GM21360 (cell line): ENCODE measurements at regions not wholly inside any gene's neighbourhood (a gene's known extent, or its start where the extent isn't known, plus 50 kb on each side); places are given as distances from the start of the nearest gene placed in this dataset.
"Not testable (repeated sequence)": the region's sequence is repeated elsewhere in the genome, so short reads cannot be mapped to it uniquely, and the experiment has no call there.

ENCODE experiments used
- ATAC-seq: cut with Tn5 transposase; IDR thresholded peaks from one replicate; pipeline ENCODE4 v1.9.1; 2021; ENCODE audit warnings: mild to moderate bottlenecking, moderate library complexity; ENCODE audit not compliant: unreplicated experiment

DNA sequence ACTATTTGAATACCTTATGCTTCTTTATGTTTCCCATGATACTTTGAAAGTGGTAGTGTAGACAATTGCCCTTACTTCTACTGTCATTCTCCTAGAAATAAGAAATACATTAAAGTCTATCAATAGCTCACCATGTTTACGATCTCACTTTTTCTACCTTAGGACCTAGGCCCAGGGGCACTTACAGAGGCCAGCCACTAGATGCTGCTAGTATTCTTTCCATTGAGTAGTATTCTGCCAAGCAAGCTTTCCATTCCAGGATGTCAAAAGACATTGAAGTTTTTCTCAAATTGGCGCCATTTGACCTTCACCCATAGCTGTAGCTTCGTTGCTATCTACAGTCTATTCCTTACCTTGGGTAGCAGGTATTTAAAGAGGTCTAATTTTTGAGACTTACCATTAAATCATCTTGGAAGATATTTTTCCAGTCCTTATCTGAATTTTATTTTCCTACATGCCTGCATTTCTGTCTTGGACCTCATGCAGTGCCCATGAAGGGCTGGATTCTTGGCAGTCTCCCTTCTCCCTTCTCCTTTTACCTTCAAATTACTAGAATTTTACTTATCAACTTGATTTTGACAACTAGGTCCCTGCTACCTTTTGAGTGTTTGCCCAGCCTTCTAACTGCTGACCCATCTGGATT lies 246.0 kb upstream of the NUDT12 start:
- peak; percentile 97 for ATAC-seq

DNA sequence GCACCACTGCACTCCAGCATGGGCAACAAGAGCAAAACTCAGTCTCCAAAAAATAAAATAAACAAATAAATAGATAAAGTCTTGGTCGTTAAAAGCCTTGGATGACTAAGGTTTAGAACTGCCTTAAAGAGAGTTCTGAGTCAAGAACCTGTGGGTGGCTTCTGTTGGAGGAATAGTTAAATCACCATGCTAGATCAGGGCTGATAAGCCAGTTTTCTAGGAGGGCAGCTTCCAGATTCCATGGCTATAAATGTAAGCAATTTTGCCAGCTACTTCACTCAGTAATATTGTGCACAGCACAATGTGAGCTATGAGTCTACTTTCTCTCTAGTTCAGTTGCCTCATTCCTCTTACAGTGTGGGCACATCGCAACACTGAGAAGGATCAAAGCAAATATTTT lies 242.1 kb upstream of the NUDT12 start:
- no peak for ATAC-seq

DNA sequence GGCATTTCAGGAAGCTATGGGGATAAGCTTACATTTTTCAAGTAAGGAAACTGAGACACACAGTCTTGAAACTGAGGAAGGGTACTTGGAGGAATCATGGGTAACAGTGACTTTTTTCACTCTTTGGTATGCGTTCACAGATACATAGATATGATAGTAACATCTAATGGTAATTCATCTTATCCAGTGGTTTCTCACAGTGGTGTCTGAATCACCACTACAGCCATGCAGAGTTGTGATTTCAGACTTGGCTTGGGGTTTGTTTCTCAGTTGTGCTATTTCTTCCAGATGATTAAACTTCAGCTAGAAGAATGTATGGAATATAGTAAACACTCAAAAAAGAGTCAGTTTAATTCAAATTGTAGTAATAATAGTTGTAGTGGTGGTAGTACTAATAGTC lies 239.1 kb upstream of the NUDT12 start:
- no peak for ATAC-seq

- no peak for ATAC-seq
Observed at GRCh38 chr5:103800741-103801495, 238.3 kb upstream of the NUDT12 start.

- no peak for ATAC-seq
Observed at GRCh38 chr5:103793595-103794182, 231.1 kb upstream of the NUDT12 start.

DNA sequence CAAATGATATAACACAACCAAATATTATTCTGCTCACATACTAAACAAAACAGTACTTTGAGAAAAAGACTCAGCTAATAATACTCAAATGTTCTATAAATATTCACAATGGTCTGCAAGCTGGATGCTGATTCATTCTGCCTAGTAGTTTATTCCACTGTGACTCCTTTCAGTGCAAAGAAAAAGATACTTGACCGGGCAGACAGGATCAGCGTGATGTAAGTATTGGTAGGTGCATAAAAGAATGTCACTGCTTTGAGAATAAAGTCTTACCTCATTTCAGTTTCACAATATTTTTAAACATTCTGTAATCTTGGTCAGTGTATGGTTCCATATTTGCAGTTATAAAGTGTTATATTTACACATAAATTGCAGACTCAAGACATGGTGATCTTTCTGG lies 223.0 kb upstream of the NUDT12 start:
- no peak for ATAC-seq

GRCh38 chr5:103783669-103784068 lies 221.1 kb upstream of the NUDT12 start:
- ATAC-seq = no peak

GRCh38 chr5:103780794-103781193 lies 218.2 kb upstream of the NUDT12 start:
- no peak for ATAC-seq

GRCh38 chr5:103774721-103775120 lies 212.1 kb upstream of the NUDT12 start:
- ATAC-seq = no peak

DNA sequence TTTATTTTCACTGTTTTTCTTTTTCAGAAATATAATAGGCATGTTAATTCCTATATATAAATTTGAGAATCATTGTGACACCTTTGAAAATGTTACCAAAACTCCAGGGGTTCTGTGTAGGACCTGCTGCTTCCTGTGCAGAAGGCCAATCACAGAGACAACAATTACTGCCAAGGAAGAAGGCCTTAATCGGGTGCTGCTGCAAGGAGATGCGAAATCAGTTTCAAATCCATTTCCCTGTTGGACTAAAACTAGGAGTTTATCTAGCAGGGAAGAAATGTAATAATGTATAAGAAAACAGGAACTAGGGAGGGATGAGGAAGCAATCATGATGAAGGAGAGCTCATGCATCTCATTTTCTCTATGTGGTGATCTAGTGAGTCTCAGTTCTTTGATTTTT lies 209.7 kb upstream of the NUDT12 start:
- no peak for ATAC-seq

DNA sequence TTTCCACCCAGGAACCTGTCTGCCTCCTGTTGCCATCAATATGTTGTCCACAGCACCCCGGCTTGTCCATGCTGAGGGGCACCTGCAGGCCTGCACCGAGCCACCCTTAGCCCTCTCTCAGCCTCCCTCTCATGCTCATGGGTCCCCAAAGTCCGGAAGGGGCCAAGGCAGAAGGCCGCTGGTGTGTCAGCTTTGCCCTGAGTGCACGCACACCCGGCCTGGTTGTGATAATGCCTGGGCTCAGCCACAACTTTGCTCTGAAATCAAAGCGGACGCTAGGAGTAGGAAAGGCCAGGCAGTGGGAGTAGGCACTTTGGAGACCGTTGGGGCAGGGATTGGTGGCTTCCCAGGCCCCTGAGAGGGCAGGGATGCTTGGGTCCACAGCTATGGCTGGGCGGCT lies 201.8 kb upstream of the NUDT12 start:
- ATAC-seq = no peak

DNA sequence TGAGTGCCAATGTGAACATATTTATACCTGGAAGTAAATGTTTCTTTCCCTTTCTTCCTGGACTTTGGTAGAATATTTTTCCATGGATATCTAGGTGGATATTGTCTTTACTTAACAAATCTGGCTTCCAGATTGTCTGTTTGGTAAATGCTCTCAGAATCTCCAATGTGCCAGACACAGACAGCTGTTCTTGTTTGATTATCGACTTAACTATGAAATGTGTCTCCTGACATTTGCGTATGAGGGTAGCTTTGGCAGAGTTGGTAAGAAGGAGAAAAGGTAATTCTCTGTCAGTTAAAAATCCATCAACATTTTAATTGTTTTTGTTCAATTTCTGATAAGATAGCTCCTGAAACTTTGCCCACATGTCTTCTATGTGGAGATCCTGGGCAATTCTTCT lies 196.4 kb upstream of the NUDT12 start:
- ATAC-seq = no peak

DNA sequence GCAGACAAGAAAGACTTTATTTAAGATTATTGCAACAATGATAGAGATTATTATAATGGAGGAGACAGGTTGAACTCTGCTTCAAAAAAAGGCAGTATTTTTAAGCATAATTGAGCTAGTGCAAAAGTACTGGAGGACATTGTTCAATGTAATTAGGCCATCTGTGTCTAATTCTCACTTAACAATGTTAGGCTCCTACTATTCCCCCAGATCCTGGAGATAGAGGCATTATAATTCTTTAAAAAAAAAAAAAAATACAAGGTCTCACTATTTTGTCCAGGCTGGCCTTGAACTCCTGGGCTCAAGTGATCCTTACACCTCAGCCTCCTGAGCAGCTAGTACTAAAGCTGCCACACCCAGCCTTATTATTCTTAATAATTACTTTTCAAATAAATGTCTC lies 193.4 kb upstream of the NUDT12 start:
- no peak for ATAC-seq

- no peak for ATAC-seq
Observed at GRCh38 chr5:103745353-103746065, 182.9 kb upstream of the NUDT12 start.

- no peak for ATAC-seq
Observed at GRCh38 chr5:103744159-103744558, 181.6 kb upstream of the NUDT12 start.

GRCh38 chr5:103743421-103743820 lies 180.8 kb upstream of the NUDT12 start:
- no peak for ATAC-seq

DNA sequence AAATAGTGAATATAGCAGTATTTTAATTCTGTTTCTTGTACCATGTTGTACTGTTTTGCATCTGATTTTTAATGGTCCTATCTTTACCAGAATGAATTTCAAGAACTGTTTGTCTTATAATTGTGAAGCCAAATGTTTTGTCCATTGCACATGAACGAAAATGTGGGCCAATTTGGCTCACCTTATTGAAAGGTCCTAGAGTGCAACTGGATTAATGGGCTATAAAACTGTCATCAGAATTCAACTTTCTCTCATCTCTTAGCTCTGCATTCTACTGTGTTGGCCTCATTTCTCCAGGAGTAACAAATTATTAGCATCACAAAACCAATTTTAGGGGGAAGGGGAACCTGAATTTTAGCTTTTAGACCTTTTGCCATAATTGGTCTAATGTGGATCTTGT lies 179.4 kb upstream of the NUDT12 start:
- no peak for ATAC-seq

- not testable (repeated sequence) for ATAC-seq
Observed at GRCh38 chr5:103736343-103736742, 173.8 kb upstream of the NUDT12 start.

GRCh38 chr5:103724271-103724670 lies 161.7 kb upstream of the NUDT12 start:
- ATAC-seq = no peak

DNA sequence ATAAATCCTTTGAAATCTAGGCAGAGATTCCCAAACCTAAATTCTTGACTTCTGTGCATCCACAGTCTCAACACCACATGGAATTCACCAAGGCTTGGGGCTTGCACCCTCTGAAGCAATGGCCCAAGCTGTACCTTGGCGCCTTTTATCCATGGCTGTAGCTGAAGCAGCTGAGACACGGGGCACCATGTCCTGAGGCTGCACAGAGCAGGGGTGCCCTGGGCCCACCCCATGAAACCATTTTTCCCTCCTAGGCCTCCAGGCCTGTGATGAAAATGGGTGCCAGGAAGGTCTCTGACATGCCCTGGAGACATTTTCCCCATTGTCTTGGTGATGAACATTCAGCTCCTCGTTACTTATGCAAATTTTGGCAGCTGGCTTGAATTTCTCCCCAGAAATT lies 158.6 kb upstream of the NUDT12 start:
- ATAC-seq = no peak

GRCh38 chr5:103718108-103718507 lies 155.5 kb upstream of the NUDT12 start:
- no peak for ATAC-seq

- no peak for ATAC-seq
Observed at GRCh38 chr5:103708601-103709000, 146.0 kb upstream of the NUDT12 start.
